ENCODE measurements at regions not wholly inside any gene's neighbourhood (a gene's known extent, or its start where the extent isn't known, plus 50 kb on each side); places are given as distances from the start of the nearest gene placed in this dataset.

DNA sequence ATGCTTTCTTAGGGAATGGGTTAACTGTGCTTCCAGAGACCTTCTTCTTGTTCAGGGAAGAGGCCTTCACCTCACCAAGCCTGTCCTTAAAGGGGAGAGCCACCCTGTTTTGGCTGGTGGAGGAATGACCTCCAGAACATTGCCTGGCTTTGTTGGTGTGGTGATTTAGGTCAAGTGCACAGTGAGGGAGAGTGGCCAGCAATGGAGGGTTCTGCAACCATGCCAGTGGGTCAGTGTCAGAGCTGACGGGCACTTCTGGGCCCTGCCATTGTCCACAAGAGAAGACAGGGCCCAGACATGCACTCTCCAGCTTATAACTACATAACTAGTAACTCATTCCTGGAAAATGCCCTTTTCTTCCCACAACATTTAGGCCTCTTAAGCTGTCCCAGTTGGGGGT is 238.5 kb upstream of the AKR1E2 start:
- TF ChIP-seq POLR2AphosphoS5 (IDR thresholded peaks at IDR 0.05): no peak
- TF ChIP-seq EP300 (IDR thresholded peaks at IDR 0.05): no peak
- TF ChIP-seq POLR2A (IDR thresholded peaks at IDR 0.05): no peak
- TF ChIP-seq, protein P1, sequence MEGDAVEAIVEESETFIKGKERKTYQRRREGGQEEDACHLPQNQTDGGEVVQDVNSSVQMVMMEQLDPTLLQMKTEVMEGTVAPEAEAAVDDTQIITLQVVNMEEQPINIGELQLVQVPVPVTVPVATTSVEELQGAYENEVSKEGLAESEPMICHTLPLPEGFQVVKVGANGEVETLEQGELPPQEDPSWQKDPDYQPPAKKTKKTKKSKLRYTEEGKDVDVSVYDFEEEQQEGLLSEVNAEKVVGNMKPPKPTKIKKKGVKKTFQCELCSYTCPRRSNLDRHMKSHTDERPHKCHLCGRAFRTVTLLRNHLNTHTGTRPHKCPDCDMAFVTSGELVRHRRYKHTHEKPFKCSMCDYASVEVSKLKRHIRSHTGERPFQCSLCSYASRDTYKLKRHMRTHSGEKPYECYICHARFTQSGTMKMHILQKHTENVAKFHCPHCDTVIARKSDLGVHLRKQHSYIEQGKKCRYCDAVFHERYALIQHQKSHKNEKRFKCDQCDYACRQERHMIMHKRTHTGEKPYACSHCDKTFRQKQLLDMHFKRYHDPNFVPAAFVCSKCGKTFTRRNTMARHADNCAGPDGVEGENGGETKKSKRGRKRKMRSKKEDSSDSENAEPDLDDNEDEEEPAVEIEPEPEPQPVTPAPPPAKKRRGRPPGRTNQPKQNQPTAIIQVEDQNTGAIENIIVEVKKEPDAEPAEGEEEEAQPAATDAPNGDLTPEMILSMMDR (IDR thresholded peaks at IDR 0.05): no peak
- Histone ChIP-seq H3K4me3 (no peak overlapping the region), H3K27ac (no peak overlapping the region), H3K4me1 (no peaks in the 10 kb centered on the region), H3K27me3 (no peaks in the 10 kb centered on the region), H3K36me3 (no peaks in the 10 kb centered on the region), H3K9me3 (no peaks in the 10 kb centered on the region)
- no peak for DNase-seq (ENCODE audit: low spot score in 2 of 2)
- WGBS: no CpG with 5 or more reads among the region's 1 CpG

DNA sequence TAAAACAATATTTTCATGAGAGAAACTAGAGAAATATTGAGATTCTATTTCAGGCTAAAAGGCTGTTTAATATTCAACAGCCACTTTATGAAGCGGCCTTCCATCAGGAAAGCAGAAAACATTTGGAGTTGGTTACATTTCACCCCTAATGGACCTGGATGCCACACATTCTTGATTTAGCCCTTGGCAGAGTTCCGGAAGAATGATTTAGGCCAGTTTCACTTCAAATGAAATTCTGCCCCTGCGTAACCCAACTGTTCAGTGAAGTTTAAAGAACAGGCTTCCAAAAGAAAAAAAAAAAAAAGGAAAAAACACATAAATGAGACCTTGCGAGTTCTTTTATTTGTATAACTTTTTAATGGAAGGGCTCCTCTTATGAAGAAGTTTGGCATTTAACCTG is 239.2 kb upstream of the AKR1E2 start:
- H3K4me3 ChIP-seq: no peak overlapping the region
- DNase-seq (ENCODE audit: low spot score in 2 of 2): no peak
- H3K9me3 ChIP-seq: no peaks in the 10 kb centered on the region
- H3K27ac ChIP-seq: no peak overlapping the region
- no peak for TF ChIP-seq POLR2A (IDR thresholded peaks at IDR 0.05)
- no peak for TF ChIP-seq POLR2AphosphoS5 (IDR thresholded peaks at IDR 0.05)
- TF ChIP-seq, protein P1 (IDR thresholded peaks at IDR 0.05): no peak
- TF ChIP-seq EP300 (IDR thresholded peaks at IDR 0.05): no peak
- no peaks in the 10 kb centered on the region for H3K27me3 ChIP-seq
- no peaks in the 10 kb centered on the region for H3K4me1 ChIP-seq
- no peaks in the 10 kb centered on the region for H3K36me3 ChIP-seq
- 76% methylated on average over 4 of the region's 4 CpGs for WGBS

DNA sequence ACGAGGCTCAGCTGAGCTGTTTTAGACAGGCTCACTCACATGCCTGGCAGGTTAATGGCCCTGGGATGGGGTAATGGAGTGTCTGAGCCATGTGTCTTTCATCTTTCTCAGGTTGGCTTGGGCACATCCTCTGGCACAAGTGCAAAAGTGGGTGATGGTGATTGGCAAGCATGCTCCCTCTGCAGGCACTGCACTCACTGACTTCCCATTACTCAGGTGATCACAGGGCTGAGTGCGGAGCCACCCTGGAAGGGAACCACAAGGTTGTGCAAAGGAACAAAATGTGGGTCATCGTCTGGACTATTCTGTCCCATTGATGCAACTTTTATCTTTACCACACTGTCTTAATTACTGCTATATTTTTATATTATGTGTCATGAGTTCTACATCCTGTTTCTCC is 244.1 kb upstream of the AKR1E2 start:
- Histone ChIP-seq H3K27me3 (no peaks in the 10 kb centered on the region), H3K4me3 (no peak overlapping the region), H3K4me1 (no peaks in the 10 kb centered on the region), H3K9me3 (no peaks in the 10 kb centered on the region), H3K36me3 (no peaks in the 10 kb centered on the region), H3K27ac (no peak overlapping the region)
- WGBS: 62% methylated on average over 3 of the region's 3 CpGs
- no peak for DNase-seq (ENCODE audit: low spot score in 2 of 2)
- TF ChIP-seq POLR2AphosphoS5 (IDR thresholded peaks at IDR 0.05) (no peak), POLR2A (IDR thresholded peaks at IDR 0.05) (no peak), EP300 (IDR thresholded peaks at IDR 0.05) (no peak)
- TF ChIP-seq, protein P1 (IDR thresholded peaks at IDR 0.05): no peak

GRCh38 chr10:4579844-4580243 is 246.2 kb upstream of the AKR1E2 start:
- Histone ChIP-seq H3K27ac (no peak overlapping the region), H3K27me3 (no peaks in the 10 kb centered on the region), H3K4me3 (no peak overlapping the region), H3K36me3 (no peaks in the 10 kb centered on the region), H3K9me3 (no peaks in the 10 kb centered on the region), H3K4me1 (no peaks in the 10 kb centered on the region)
- WGBS: 86% methylated on average over 3 of the region's 3 CpGs
- no peak for DNase-seq (ENCODE audit: low spot score in 2 of 2)
- TF ChIP-seq POLR2AphosphoS5 (IDR thresholded peaks at IDR 0.05) (no peak), EP300 (IDR thresholded peaks at IDR 0.05) (no peak), POLR2A (IDR thresholded peaks at IDR 0.05) (no peak)
- TF ChIP-seq, protein P1 (IDR thresholded peaks at IDR 0.05): no peak

GRCh38 chr10:4576206-4576605 is 249.8 kb upstream of the AKR1E2 start:
- Histone ChIP-seq H3K9me3 (no peaks in the 10 kb centered on the region), H3K4me1 (no peaks in the 10 kb centered on the region), H3K36me3 (no peaks in the 10 kb centered on the region), H3K27ac (no peak overlapping the region), H3K4me3 (no peak overlapping the region), H3K27me3 (no peaks in the 10 kb centered on the region)
- no peak for DNase-seq (ENCODE audit: low spot score in 2 of 2)
- WGBS: 89% methylated on average over 3 of the region's 3 CpGs
- TF ChIP-seq POLR2A (IDR thresholded peaks at IDR 0.05) (no peak), EP300 (IDR thresholded peaks at IDR 0.05) (no peak), POLR2AphosphoS5 (IDR thresholded peaks at IDR 0.05) (no peak)
- TF ChIP-seq, protein P1 (IDR thresholded peaks at IDR 0.05): no peak
